ENCODE measurements at regions not wholly inside any gene's neighbourhood (a gene's known extent, or its start where the extent isn't known, plus 50 kb on each side); places are given as distances from the start of the nearest gene placed in this dataset.

DNA sequence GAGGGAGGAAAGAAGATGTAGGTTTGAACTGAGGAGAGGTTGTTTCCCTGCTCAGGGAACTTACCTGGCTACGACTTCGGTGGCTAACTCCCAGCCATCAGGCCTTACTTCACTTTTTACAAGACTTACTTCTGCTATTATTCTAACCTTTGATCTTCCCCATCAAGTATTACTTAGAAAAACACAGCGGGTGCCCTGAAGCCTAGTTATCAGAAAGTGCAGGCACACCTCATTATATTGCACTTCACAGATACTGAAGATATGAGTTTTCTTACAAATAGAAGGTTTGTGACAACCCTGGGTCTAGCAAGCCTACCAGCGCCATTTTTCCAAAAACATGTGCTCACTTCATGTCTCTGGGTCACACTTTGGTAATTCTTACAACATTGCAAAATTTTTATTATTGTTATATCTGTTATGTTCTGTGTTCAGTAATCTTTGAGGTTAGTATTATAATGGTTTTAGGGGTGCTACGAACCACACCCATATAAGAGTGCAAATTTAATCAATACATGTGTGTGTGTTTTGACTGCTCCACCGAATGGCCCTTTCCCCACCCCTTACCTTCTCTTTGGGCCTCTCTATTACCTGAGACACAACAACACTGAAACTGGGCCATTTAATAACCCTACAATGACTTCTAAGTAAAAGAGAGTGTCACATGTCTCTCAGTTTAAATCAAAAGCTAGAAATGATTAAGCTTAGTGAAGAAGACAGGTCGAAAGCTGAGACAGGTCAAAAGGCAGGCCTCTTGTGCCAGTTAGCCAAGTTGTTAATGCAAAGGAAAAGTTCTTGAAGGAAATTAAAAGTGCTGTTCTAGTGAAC lies 2102.7 kb upstream of the WWC1 start:
- no peak overlapping the region for H3K4me3 ChIP-seq (ENCODE audit: low read depth, low read length)
- no peak for DNase-seq
- H3K36me3 ChIP-seq = no peaks in the 10 kb centered on the region
- H3K4me1 ChIP-seq = no peaks in the 10 kb centered on the region
- H3K27me3 ChIP-seq = no peaks in the 10 kb centered on the region
- TF ChIP-seq CTCF (IDR thresholded peaks at IDR 0.05; ENCODE audit: low read depth, low read length) = no peak
- no peaks in the 10 kb centered on the region for H3K9me3 ChIP-seq

GRCh38 chr5:166192696-166193095 lies 2098.7 kb upstream of the WWC1 start:
- Histone ChIP-seq H3K36me3 (no peaks in the 10 kb centered on the region), H3K27me3 (no peaks in the 10 kb centered on the region), H3K9me3 (no peaks in the 10 kb centered on the region), H3K4me3 (ENCODE audit: low read depth, low read length) (no peak overlapping the region), H3K4me1 (no peaks in the 10 kb centered on the region)
- TF ChIP-seq CTCF (IDR thresholded peaks at IDR 0.05; ENCODE audit: low read depth, low read length) = no peak
- DNase-seq = no peak

DNA sequence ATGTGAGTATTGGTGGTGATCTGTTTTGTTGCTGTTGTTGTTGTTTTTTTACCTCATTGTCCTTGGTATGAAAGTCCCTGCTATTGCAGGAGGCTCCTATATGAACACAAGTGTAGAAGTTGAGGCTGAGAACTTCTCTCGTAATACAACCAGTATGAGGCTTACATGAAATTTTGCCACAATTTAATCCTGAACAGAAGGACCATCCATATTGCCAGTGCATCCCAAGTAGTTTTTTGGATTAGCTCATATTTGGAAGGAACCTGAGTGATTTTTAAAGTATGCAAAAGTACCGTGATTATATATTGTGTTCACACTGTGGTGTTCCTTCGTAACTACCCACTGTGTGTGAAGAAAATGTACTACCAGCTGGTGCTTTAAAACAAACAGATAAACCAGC lies 2095.5 kb upstream of the WWC1 start:
- no peaks in the 10 kb centered on the region for H3K4me1 ChIP-seq
- H3K27me3 ChIP-seq = no peaks in the 10 kb centered on the region
- DNase-seq = no peak
- no peak for TF ChIP-seq CTCF (IDR thresholded peaks at IDR 0.05; ENCODE audit: low read depth, low read length)
- no peak overlapping the region for H3K4me3 ChIP-seq (ENCODE audit: low read depth, low read length)
- H3K36me3 ChIP-seq = no peaks in the 10 kb centered on the region
- no peaks in the 10 kb centered on the region for H3K9me3 ChIP-seq

DNA sequence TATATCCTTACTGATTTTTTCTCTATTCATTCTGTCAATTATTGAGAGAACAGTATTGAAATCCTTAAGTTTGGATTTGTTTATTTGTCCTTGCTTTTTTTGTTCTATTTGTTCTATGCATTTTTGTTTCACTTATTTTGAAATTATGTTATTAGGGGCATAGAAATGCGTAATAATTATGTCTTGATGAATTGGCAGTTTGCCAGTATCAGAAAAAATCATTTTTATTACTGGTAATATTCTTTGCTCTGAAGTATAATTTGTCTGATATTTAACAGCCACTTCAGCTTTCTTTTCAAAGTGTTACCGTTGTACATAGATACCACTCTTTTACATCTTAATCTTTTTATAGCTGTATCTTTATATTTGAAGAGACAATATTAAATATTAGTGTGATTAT lies 2090.9 kb upstream of the WWC1 start:
- Histone ChIP-seq H3K27me3 (no peaks in the 10 kb centered on the region), H3K36me3 (no peaks in the 10 kb centered on the region), H3K9me3 (no peaks in the 10 kb centered on the region), H3K4me1 (no peaks in the 10 kb centered on the region), H3K4me3 (ENCODE audit: low read depth, low read length) (no peak overlapping the region)
- no peak for TF ChIP-seq CTCF (IDR thresholded peaks at IDR 0.05; ENCODE audit: low read depth, low read length)
- DNase-seq = no peak

DNA sequence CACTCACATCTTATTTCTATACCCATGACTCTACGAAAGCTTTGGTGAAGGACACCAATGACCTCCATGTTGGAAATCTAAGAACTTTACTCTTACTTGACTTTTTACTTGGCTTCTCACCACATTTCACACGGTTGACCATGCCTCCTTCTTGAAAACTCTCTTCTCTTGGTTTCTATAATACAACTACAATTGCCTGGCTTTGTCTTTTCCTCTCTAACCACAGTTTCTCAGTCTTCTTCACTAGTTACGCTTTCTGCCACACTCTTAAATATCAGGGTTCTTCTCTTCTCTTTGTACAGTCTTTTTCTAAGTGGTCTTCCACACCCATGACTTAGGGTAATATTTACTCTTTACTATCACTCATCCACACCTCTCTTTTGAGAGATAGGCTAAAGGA lies 2079.8 kb upstream of the WWC1 start:
- no peaks in the 10 kb centered on the region for H3K27me3 ChIP-seq
- no peak for TF ChIP-seq CTCF (IDR thresholded peaks at IDR 0.05; ENCODE audit: low read depth, low read length)
- H3K9me3 ChIP-seq = no peaks in the 10 kb centered on the region
- H3K4me1 ChIP-seq = no peaks in the 10 kb centered on the region
- no peaks in the 10 kb centered on the region for H3K36me3 ChIP-seq
- H3K4me3 ChIP-seq (ENCODE audit: low read depth, low read length) = no peak overlapping the region
- DNase-seq = no peak

- no peaks in the 10 kb centered on the region for H3K4me1 ChIP-seq
- no peak overlapping the region for H3K4me3 ChIP-seq (ENCODE audit: low read depth, low read length)
- H3K36me3 ChIP-seq = no peaks in the 10 kb centered on the region
- TF ChIP-seq CTCF (IDR thresholded peaks at IDR 0.05; ENCODE audit: low read depth, low read length) = no peak
- no peaks in the 10 kb centered on the region for H3K27me3 ChIP-seq
- DNase-seq = no peak
- no peaks in the 10 kb centered on the region for H3K9me3 ChIP-seq
Measured at GRCh38 chr5:166236327-166236726, 2055.1 kb upstream of the WWC1 start.

Data from BE2C (cell line).